ENCODE measurements at regions not wholly inside any gene's neighbourhood (a gene's known extent, or its start where the extent isn't known, plus 50 kb on each side); places are given as distances from the start of the nearest gene placed in this dataset.

- TF ChIP-seq POLR2AphosphoS5 (IDR thresholded peaks at IDR 0.05) = no peak
- TF ChIP-seq POLR2A (IDR thresholded peaks at IDR 0.05) = no peak
These were observed 190.8 kb upstream of the NUDT6 start for GRCh38 chr4:123113155-123113554.
